ENCODE measurements at regions not wholly inside any gene's neighbourhood (a gene's known extent, or its start where the extent isn't known, plus 50 kb on each side); places are given as distances from the start of the nearest gene placed in this dataset.

GRCh38 chr2:120590841-120591240 lies 144.8 kb upstream of the GLI2 start:
- Mint-ChIP-seq H3K9me3 (no peaks in the 10 kb centered on the region), H3K27ac (no peak overlapping the region), H3K4me1 (ENCODE audit: low read depth) (peaks cover 4% of the 10 kb centered on the region), H3K36me3 (ENCODE audit: low read depth) (no peaks in the 10 kb centered on the region), H3K4me3 (no peak overlapping the region), H3K27me3 (peaks cover 41% of the 10 kb centered on the region)
- no peak overlapping the region for H3K27ac ChIP-seq (ENCODE audit: low read depth in 1 of 2, low read length in 2 of 2)
- H3K27me3 ChIP-seq (ENCODE audit: control insufficient read depth in 1 of 2, insufficient read depth in 2 of 2, low read length in 2 of 2), result peaks cover 16 to 23% of the 10 kb centered on the region in 2 experiments
- H3K36me3 ChIP-seq (ENCODE audit: insufficient read depth, low read length), result no peaks in the 10 kb centered on the region
- peaks cover 0 to 12% of the 10 kb centered on the region in 2 experiments for H3K9me3 ChIP-seq (ENCODE audit: control insufficient read depth in 1 of 2, insufficient read depth in 1 of 2, low read length in 2 of 2)
- DNase-seq (no peak), ATAC-seq (ENCODE audit: poor library complexity) (no peak)
- ChIA-PET POLR2A (no interaction called here), CTCF (no interaction called here)
- intact Hi-C loops (cut with DNase I, micrococcal nuclease), result no loop called here
- no peak overlapping the region for H3K4me3 ChIP-seq (ENCODE audit: low read length)
- TF ChIP-seq CTCF (IDR thresholded peaks at IDR 0.05), result no peak
- no peaks in the 10 kb centered on the region for H3K4me1 ChIP-seq (ENCODE audit: insufficient read depth, low read length)

- ChIA-PET CTCF (no interaction called here), POLR2A (no interaction called here)
- Histone ChIP-seq H3K27ac (ENCODE audit: low read depth in 1 of 2, low read length in 2 of 2) (no peak overlapping the region), H3K4me1 (ENCODE audit: insufficient read depth, low read length) (no peaks in the 10 kb centered on the region), H3K9me3 (ENCODE audit: control insufficient read depth in 1 of 2, insufficient read depth in 1 of 2, low read length in 2 of 2) (peaks cover 0 to 5% of the 10 kb centered on the region in 2 experiments), H3K36me3 (ENCODE audit: insufficient read depth, low read length) (no peaks in the 10 kb centered on the region), H3K27me3 (ENCODE audit: control insufficient read depth in 1 of 2, insufficient read depth in 2 of 2, low read length in 2 of 2) (peaks cover 13 to 18% of the 10 kb centered on the region in 2 experiments), H3K4me3 (ENCODE audit: low read length) (no peak overlapping the region)
- H3K4me1 Mint-ChIP-seq (ENCODE audit: low read depth), result peaks cover 2% of the 10 kb centered on the region
- DNase-seq (no peak), ATAC-seq (ENCODE audit: poor library complexity) (no peak)
- TF ChIP-seq CTCF (IDR thresholded peaks at IDR 0.05), result no peak
- intact Hi-C loops (cut with DNase I, micrococcal nuclease), result no loop called here
- no peaks in the 10 kb centered on the region for H3K36me3 Mint-ChIP-seq (ENCODE audit: low read depth)
- H3K27me3 Mint-ChIP-seq, result peaks cover 37% of the 10 kb centered on the region
- H3K9me3 Mint-ChIP-seq, result no peaks in the 10 kb centered on the region
- no peak overlapping the region for H3K27ac Mint-ChIP-seq
- no peak overlapping the region for H3K4me3 Mint-ChIP-seq
These were observed 144.1 kb upstream of the GLI2 start for GRCh38 chr2:120591572-120591971.

DNA sequence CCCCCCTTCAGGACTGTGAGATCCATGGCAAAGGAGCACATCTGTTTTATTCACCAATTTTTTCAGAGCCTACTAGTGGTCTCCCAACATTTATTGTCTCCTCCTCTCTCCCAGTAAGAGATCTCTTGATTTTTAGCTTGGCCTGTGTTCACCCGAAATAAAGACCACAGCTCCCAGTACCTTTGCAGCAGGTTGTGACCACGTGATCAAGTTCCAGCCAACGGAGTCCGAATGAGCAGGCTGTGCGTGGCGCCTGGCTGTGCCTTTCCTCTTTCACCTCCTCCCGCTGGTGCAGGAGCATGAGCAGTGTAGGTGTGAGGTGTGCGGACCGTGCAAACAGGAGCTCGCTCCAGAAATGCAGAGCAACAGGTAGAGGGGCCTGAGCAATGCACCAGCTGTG lies 143.6 kb upstream of the GLI2 start:
- POLR2A ChIA-PET, result no interaction called here

More for the DNA sequence above, 143.6 kb upstream of the GLI2 start:
- Mint-ChIP-seq H3K4me3 (no peak overlapping the region), H3K27ac (no peak overlapping the region), H3K4me1 (ENCODE audit: low read depth) (no peaks in the 10 kb centered on the region), H3K36me3 (ENCODE audit: low read depth) (no peaks in the 10 kb centered on the region), H3K27me3 (peaks cover 34% of the 10 kb centered on the region), H3K9me3 (no peaks in the 10 kb centered on the region)
- no peak overlapping the region for H3K4me3 ChIP-seq (ENCODE audit: low read length)
- H3K27me3 ChIP-seq (ENCODE audit: control insufficient read depth in 1 of 2, insufficient read depth in 2 of 2, low read length in 2 of 2), result peaks cover 12 to 16% of the 10 kb centered on the region in 2 experiments
- DNase-seq, result no peak
- intact Hi-C loops (cut with DNase I, micrococcal nuclease), result no loop called here
- no peaks in the 10 kb centered on the region for H3K9me3 ChIP-seq (ENCODE audit: control insufficient read depth in 1 of 2, insufficient read depth in 1 of 2, low read length in 2 of 2)
- H3K27ac ChIP-seq (ENCODE audit: low read depth in 1 of 2, low read length in 2 of 2), result no peak overlapping the region
- no peak for TF ChIP-seq CTCF (IDR thresholded peaks at IDR 0.05)
- CTCF ChIA-PET, result no interaction called here
- no peaks in the 10 kb centered on the region for H3K4me1 ChIP-seq (ENCODE audit: insufficient read depth, low read length)
- H3K36me3 ChIP-seq (ENCODE audit: insufficient read depth, low read length), result no peaks in the 10 kb centered on the region
- ATAC-seq (ENCODE audit: poor library complexity), result no peak
